Activated naive CD8-positive, alpha-beta T cell treated with anti-CD3 and anti-CD28 coated beads, Interleukin-2, amount 50 U/mL, for 16 hours (primary cell): ENCODE measurements at regions not wholly inside any gene's neighbourhood (a gene's known extent, or its start where the extent isn't known, plus 50 kb on each side); places are given as distances from the start of the nearest gene placed in this dataset.
"Not testable (repeated sequence)": the region's sequence is repeated elsewhere in the genome, so short reads cannot be mapped to it uniquely, and the experiment has no call there.

ENCODE experiments used
- DNase-seq: peaks from one replicate; pipeline ENCODE4 v3.0.0-alpha.2; 2020; ENCODE audit warnings: low read depth, low spot score

- no peak for DNase-seq
Measured at GRCh38 chr1:198809247-198809646, 170.4 kb downstream of the PTPRC start.

GRCh38 chr1:198811449-198811848 is 172.6 kb downstream of the PTPRC start:
- DNase-seq, result no peak

GRCh38 chr1:198823626-198824025 is 184.8 kb downstream of the PTPRC start:
- no peak for DNase-seq

GRCh38 chr1:198825254-198825653 is 186.4 kb downstream of the PTPRC start:
- no peak for DNase-seq

GRCh38 chr1:198829356-198829755 is 190.5 kb downstream of the PTPRC start:
- no peak for DNase-seq

GRCh38 chr1:198829944-198830343 is 191.1 kb downstream of the PTPRC start:
- no peak for DNase-seq

GRCh38 chr1:198830412-198830811 is 191.6 kb downstream of the PTPRC start:
- no peak for DNase-seq

GRCh38 chr1:198833706-198834503 is 195.1 kb downstream of the PTPRC start:
- DNase-seq, result no peak

GRCh38 chr1:198837278-198838021 is 198.6 kb downstream of the PTPRC start:
- no peak for DNase-seq

- no peak for DNase-seq
Measured at GRCh38 chr1:198838022-198838342, 199.1 kb downstream of the PTPRC start.

- DNase-seq, result no peak
Measured at GRCh38 chr1:198841477-198841876, 202.6 kb downstream of the PTPRC start.

GRCh38 chr1:198842686-198843085 is 203.8 kb downstream of the PTPRC start:
- no peak for DNase-seq

- no peak for DNase-seq
Measured at GRCh38 chr1:198845271-198845670, 206.4 kb downstream of the PTPRC start.

GRCh38 chr1:198845851-198846250 is 207.0 kb downstream of the PTPRC start:
- DNase-seq, result no peak

- no peak for DNase-seq
Measured at GRCh38 chr1:198846556-198846955, 207.7 kb downstream of the PTPRC start.

- no peak for DNase-seq
Measured at GRCh38 chr1:198848206-198848605, 209.4 kb downstream of the PTPRC start.

GRCh38 chr1:198848649-198849048 is 209.8 kb downstream of the PTPRC start:
- no peak for DNase-seq

GRCh38 chr1:198849093-198849492 is 210.3 kb downstream of the PTPRC start:
- no peak for DNase-seq

GRCh38 chr1:198850196-198850595 is 211.4 kb downstream of the PTPRC start:
- DNase-seq, result no peak

- DNase-seq, result not testable (repeated sequence)
Measured at GRCh38 chr1:198850966-198851365, 212.1 kb downstream of the PTPRC start.

- no peak for DNase-seq
Measured at GRCh38 chr1:198856601-198857000, 217.8 kb downstream of the PTPRC start.

- no peak for DNase-seq
Measured at GRCh38 chr1:198858033-198858432, 219.2 kb downstream of the PTPRC start.

- no peak for DNase-seq
Measured at GRCh38 chr1:198860371-198860770, 221.5 kb downstream of the PTPRC start.
